HEK293T (cell line): ENCODE measurements at regions not wholly inside any gene's neighbourhood (a gene's known extent, or its start where the extent isn't known, plus 50 kb on each side); places are given as distances from the start of the nearest gene placed in this dataset.

Source experiments
- BHLHE40 ChIP-seq: fragments of 450-650 bp; IDR thresholded peaks from 2 replicates; pipeline ENCODE4 v1.6.1; 2016; ENCODE audit warnings: mild to moderate bottlenecking, moderate library complexity, borderline replicate concordance
- FOXA1 ChIP-seq: fragments of 450-650 bp; IDR thresholded peaks from 2 replicates; pipeline ENCODE4 v1.6.1; 2016; ENCODE audit warnings: mild to moderate bottlenecking
- SP1 ChIP-seq: fragments of 450-650 bp; IDR thresholded peaks from 2 replicates; pipeline ENCODE4 v1.6.1; 2017
- TARDBP ChIP-seq: fragments of 450-650 bp; IDR thresholded peaks from 2 replicates; pipeline ENCODE4 v1.6.1; 2016
- ZNF384 ChIP-seq: fragments of 450-650 bp; IDR thresholded peaks from 2 replicates; pipeline ENCODE4 v1.6.1; 2016

DNA sequence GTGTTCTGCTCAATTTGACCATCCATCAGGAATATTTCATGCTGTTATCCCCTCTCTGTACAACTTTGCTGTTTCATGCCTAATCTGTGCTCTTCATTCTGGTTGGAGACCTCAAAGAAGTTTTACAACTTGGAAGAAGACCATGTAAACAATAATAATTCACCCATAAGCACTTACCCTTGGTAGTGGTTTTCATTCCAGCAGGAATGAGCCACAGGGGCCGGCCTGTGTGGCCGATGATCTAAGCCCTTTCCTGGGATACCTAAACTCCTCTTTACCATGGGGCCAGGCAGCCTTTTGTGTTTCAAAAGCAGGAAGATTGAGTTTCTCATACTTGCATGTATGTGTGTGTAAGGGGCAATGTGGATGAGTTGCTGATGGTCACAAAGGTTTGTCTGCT is 165.0 kb downstream of the FGF1 start:
- TF ChIP-seq BHLHE40 = no peak
- TF ChIP-seq SP1 = no peak
- no peak for TF ChIP-seq TARDBP
- no peak for TF ChIP-seq FOXA1
- no peak for TF ChIP-seq ZNF384
